GM19372 (cell line): ENCODE measurements at regions not wholly inside any gene's neighbourhood (a gene's known extent, or its start where the extent isn't known, plus 50 kb on each side); places are given as distances from the start of the nearest gene placed in this dataset.

Experiments
- ATAC-seq: cut with Tn5 transposase; IDR thresholded peaks from one replicate; pipeline ENCODE4 v1.9.1; 2021; ENCODE audit warnings: mild to moderate bottlenecking, low read depth, moderate library complexity; ENCODE audit not compliant: unreplicated experiment

GRCh38 chr21:34022627-34023335, 50.6 kb upstream of the MRPS6 start:
- ATAC-seq = no peak

GRCh38 chr21:34021726-34022125, 51.7 kb upstream of the MRPS6 start:
- ATAC-seq = no peak

- no peak for ATAC-seq
Measured at GRCh38 chr21:34020983-34021553, 52.3 kb upstream of the MRPS6 start.

- ATAC-seq = no peak
Measured at GRCh38 chr21:34020005-34020847, 53.2 kb upstream of the MRPS6 start.

GRCh38 chr21:34019402-34019801, 54.0 kb upstream of the MRPS6 start:
- no peak for ATAC-seq

DNA sequence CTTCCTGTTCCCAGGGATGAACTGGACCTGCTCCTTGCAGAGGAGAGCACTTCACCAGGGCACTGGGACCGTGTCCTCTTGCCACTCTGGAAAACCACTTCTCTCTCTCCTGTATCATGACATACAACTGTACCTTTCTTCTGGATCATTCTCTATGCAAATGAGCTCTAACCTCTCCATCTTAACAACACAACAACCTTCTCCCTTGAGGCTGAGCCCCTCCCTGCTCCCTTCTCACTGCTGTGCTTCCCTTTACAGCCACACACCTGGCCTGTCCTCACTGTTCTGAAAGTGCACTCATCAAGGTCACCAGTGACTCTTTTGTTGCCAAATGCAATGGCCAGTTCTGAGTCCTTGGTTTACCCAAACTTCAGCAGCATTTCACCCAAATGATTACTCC, 54.5 kb upstream of the MRPS6 start:
- peak; percentile 40 for ATAC-seq

GRCh38 chr21:34018185-34018584, 55.2 kb upstream of the MRPS6 start:
- ATAC-seq = no peak

DNA sequence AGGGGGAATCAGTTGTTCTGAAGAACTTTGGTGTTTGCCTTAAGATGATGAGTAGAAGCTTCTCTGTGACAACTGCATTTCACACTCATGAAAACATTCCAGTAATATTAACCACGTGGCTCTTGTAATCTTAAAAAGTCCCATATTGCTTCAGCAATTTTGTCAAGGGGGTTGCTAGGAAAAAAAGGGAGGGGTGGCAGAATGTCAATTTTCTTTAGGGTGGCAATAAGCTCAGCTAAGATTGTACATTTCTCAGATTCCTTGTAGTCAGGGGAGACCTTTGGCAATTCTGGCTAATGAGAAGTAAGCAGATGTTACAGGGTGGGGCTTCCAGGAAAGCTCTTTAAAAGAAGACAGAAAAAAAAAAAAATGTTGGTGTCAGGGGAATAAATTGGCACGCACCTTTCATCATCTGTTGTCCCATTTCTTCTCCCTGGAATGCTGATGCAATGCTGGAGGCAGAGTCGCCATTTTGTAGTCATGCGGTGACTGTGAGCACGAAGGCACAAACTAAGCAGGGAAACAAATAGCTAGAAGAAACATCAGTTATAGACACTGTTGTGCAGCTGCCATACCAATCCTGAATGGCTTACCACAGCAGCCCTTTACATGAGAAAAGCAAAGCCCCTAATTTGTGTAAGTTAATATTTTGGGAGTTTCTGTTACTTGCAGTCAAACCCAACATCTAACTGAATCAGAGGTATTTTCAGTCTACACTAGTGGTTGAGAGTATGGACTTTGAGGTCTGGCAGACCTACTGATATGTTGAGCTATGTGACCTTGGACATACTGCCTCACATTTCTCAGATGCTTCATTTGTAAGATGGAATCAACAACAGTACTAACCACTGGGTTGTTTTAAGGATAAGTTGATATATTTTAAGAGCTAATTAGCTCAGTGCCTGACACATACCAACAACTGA, 56.1 kb upstream of the MRPS6 start:
- no peak for ATAC-seq

- ATAC-seq = no peak
Measured at GRCh38 chr21:34012640-34013039, 60.7 kb upstream of the MRPS6 start.

GRCh38 chr21:34011660-34012059, 61.7 kb upstream of the MRPS6 start:
- no peak for ATAC-seq

- ATAC-seq = no peak
Measured at GRCh38 chr21:34009193-34009592, 64.2 kb upstream of the MRPS6 start.

- no peak for ATAC-seq
Measured at GRCh38 chr21:34008618-34009017, 64.8 kb upstream of the MRPS6 start.

- no peak for ATAC-seq
Measured at GRCh38 chr21:34006611-34007168, 66.7 kb upstream of the MRPS6 start.

- no peak for ATAC-seq
Measured at GRCh38 chr21:34004974-34005373, 68.4 kb upstream of the MRPS6 start.

GRCh38 chr21:34004013-34004938, 69.1 kb upstream of the MRPS6 start:
- no peak for ATAC-seq

GRCh38 chr21:34003428-34003827, 70.0 kb upstream of the MRPS6 start:
- no peak for ATAC-seq

GRCh38 chr21:34000375-34000774, 73.0 kb upstream of the MRPS6 start:
- ATAC-seq = no peak

- ATAC-seq = no peak
Measured at GRCh38 chr21:33998809-33999208, 74.6 kb upstream of the MRPS6 start.

DNA sequence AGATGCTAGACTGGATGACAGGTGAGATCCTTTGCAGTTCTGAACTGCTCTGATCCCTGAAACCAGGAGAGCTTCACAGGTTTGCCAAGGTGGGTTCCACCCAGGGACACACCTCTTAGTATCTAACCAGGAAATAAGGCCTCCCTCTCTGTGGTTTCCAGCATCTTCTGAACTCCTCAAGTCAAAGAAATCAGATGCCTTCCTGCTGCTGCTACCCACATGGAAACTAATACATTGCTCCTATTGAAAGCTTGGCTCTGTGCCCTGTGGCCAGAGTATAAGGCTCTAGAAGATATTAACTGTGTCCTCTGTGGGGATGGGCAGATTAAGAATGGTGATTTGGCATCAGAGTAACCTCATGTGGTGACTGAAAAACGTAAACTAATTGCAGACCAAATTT, 75.0 kb upstream of the MRPS6 start:
- no peak for ATAC-seq
